Colonic mucosa (tissue), 4 donors: ENCODE measurements at regions not wholly inside any gene's neighbourhood (a gene's known extent, or its start where the extent isn't known, plus 50 kb on each side); places are given as distances from the start of the nearest gene placed in this dataset.

Source experiments
- DNase-seq: peaks from one replicate; pipeline ENCODE4 v3.0.0-alpha.2; 2020
- H3K27ac ChIP-seq: fragments of 200-600 bp; one replicate; pipeline ENCODE4 v1.8.0; 2021
- H3K27me3 ChIP-seq: fragments of 200-600 bp; one replicate; pipeline ENCODE4 v1.8.0; 2021
- H3K36me3 ChIP-seq: fragments of 200-600 bp; one replicate; pipeline ENCODE4 v1.8.0; 2021
- H3K4me1 ChIP-seq: fragments of 200-600 bp; one replicate; pipeline ENCODE4 v1.8.0; 2021; ENCODE audit warnings: mild to moderate bottlenecking
- H3K4me3 ChIP-seq: fragments of 200-600 bp; one replicate; pipeline ENCODE4 v1.8.0; 2021
- H3K9ac ChIP-seq, 2 donors: one replicate each; pipeline ENCODE4 v1.7.0; 2013; ENCODE audit warnings: control low read depth in 2 of 2, low read depth in 2 of 2, low read length in 2 of 2
- H3K9me3 ChIP-seq: fragments of 200-600 bp; one replicate; pipeline ENCODE4 v1.8.0; 2021
- intact Hi-C: fragments of 100-400 bp; cut with DNase I; formaldehyde crosslinking; loops from one replicate; pipeline ENCODE4 v1.14.1; 2022
- TF ChIP-seq, protein P1 (sequence below): fragments of 200-600 bp; IDR thresholded peaks from one replicate; pipeline ENCODE4 v1.8.0; 2022; ENCODE audit warnings: antibody characterized with exemption, mild to moderate bottlenecking
- donor health status: healthy.
- donor health status: DM: no; HTN: no; CAD: no.
- donor health status: DM: no; HTN: no; CAD: no.

DNA sequence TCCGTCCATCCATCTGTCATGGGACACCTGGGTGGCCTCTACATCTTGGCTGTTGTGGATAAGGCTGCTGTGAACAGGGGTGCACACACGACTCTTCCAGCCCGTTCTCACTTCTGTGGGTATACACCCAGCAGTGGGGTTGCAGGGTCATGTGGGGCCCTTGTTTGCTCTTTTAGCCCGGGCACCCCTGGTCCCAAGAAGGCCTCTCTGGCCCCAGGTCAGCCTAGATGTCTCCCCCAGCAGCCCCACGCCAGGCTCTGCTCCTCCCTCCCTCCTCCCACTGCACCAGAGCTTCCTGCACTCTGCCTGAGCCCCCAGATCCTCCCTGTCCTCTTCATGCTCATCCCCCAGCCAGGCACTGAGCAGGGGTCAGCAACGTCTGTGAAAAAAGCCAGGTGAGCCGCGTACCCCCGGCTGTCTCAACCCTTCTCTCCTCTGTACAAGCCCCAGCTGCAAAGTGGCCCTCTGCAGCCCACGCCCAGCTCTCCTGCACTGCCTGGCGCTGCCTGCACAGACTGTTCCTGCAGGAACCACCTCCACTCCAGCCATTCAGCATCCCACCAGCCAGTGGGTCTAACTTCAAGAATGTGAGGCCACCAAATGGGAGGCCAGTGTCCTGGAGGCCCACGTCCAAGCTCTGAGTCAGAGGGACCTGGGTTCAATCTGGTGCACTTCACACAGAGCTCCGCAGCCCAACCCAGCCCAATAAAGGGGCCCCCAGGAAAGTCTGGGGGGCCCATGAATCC is 1508.9 kb downstream of the BRD1 start:
- Histone ChIP-seq H3K4me3 (no peak overlapping the region), H3K27me3 (no peaks in the 10 kb centered on the region), H3K27ac (no peak overlapping the region), H3K9ac (no peak overlapping the region), H3K9me3 (no peaks in the 10 kb centered on the region), H3K36me3 (no peaks in the 10 kb centered on the region), H3K4me1 (no peaks in the 10 kb centered on the region)
- intact Hi-C loops = no loop called here
- TF ChIP-seq, protein P1, sequence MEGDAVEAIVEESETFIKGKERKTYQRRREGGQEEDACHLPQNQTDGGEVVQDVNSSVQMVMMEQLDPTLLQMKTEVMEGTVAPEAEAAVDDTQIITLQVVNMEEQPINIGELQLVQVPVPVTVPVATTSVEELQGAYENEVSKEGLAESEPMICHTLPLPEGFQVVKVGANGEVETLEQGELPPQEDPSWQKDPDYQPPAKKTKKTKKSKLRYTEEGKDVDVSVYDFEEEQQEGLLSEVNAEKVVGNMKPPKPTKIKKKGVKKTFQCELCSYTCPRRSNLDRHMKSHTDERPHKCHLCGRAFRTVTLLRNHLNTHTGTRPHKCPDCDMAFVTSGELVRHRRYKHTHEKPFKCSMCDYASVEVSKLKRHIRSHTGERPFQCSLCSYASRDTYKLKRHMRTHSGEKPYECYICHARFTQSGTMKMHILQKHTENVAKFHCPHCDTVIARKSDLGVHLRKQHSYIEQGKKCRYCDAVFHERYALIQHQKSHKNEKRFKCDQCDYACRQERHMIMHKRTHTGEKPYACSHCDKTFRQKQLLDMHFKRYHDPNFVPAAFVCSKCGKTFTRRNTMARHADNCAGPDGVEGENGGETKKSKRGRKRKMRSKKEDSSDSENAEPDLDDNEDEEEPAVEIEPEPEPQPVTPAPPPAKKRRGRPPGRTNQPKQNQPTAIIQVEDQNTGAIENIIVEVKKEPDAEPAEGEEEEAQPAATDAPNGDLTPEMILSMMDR = no peak
- no peak for DNase-seq

DNA sequence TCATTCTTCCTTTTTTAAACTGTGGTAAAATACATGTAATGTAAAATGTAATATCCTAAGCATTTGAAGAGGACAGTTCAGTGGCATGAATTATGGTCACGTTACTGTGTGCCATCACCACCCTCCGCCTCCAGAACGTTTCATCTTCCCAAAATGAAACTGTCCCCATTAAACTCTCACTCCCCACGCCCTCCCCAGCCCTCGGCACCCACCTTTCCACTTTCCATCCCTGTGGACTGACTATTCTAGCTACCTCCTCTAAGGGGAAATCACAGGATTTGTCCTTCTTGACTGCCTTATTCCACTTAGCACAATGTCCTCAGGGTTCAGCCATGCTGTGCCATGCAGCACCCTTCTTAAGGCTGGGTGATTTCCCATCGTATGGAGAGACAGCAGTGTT is 1509.5 kb downstream of the BRD1 start:
- H3K36me3 ChIP-seq = no peaks in the 10 kb centered on the region
- H3K27me3 ChIP-seq = no peaks in the 10 kb centered on the region
- H3K9ac ChIP-seq = no peak overlapping the region
- TF ChIP-seq, protein P1 = no peak
- intact Hi-C loops = no loop called here
- H3K4me3 ChIP-seq = no peak overlapping the region
- DNase-seq = no peak
- no peak overlapping the region for H3K27ac ChIP-seq
- H3K4me1 ChIP-seq = no peaks in the 10 kb centered on the region
- no peaks in the 10 kb centered on the region for H3K9me3 ChIP-seq

DNA sequence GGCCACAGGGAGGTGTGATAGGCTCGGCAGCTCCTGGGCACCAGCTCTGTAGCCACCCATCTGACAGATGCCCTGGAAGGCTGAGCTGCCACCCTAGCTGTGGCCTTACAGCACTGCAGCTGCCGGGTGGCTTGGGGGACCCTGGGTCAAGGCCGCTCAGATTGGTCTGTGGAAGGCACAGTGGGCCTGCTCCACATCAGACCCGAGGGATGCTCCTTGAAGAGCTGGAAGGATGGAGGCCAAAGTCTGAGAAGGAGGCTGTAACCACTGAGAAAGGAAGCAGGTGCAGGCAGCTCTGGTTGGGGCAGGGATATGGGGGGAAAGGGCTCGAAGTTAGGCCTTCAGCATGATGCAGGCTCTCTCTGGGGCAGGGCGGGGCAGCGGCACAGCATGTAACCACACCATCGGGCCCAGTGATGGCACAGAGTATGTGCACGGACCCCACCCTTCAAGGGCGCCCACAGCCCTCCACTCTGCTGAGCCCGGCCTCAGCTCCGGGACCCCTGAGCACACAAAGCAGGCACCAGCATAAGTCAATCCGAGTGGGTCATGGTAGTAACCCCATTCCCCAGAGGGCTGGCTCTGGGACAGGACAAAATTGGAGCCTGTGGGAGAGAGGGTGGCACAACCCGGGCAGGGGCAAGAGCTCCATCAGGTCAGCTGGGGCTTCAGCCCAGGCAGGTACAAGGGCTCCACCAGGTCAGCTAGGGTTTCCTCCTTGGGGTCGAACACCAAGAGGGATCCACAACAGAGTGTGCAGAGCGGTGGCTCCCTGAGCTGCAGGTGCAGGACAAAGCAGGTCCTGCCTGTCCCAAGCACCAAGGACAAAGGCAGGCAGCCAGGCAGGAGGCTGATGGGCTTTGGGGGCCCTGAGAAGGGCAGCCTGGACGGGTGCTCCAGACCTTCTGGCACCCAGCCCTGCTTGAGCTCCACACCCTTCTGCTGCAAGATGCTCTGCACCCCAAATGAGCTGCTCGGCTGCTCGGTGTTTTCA is 1511.1 kb downstream of the BRD1 start:
- TF ChIP-seq, protein P1 = no peak
- H3K9ac ChIP-seq = no peak overlapping the region
- no peak overlapping the region for H3K27ac ChIP-seq
- no peak overlapping the region for H3K4me3 ChIP-seq
- H3K27me3 ChIP-seq = no peaks in the 10 kb centered on the region
- no peak for DNase-seq
- intact Hi-C loops = no loop called here
- H3K9me3 ChIP-seq = no peaks in the 10 kb centered on the region
- H3K36me3 ChIP-seq = no peaks in the 10 kb centered on the region
- H3K4me1 ChIP-seq = no peaks in the 10 kb centered on the region

DNA sequence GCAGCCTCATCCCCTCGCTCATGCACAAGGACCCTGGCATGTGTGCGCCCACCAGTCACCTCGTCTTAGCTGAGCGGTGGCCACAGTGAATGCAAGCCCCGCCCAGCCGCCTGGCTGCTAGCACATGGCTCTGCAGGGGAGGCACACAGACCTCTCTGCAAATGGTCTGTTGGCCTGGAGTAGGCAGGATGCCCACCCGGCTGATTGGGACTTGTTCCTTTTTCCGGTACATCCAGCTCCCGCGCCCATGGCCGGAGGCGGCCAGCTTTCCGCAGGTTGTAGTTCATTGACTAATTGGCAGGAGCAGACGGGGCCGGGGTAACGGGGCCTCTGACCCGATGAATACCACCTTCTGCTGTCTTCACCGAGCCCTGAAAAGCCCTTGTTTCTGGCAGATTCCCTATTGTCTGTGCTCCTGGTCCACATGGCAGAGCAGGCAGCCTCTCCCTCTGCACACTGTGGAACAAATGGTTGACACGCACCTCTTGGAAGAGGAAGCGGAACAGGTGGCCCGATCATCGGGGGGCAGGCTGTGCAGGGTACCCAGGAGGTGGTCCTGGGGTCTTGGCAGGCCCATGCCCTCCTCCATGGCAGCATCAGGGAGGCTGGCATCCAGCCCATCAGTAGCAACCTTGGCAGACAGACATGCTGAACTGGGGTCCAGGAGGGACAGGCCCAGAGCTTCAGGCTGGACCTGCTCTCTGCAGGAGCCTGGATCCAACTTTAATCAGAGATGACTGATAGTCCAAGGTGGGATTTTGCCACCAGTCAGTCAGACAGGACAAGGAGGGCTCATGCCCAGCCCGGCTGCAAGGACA is 1512.0 kb downstream of the BRD1 start:
- Histone ChIP-seq H3K9me3 (no peaks in the 10 kb centered on the region), H3K9ac (no peak overlapping the region), H3K4me3 (no peak overlapping the region), H3K27me3 (no peaks in the 10 kb centered on the region), H3K36me3 (no peaks in the 10 kb centered on the region), H3K27ac (no peak overlapping the region), H3K4me1 (no peaks in the 10 kb centered on the region)
- TF ChIP-seq, protein P1 = no peak
- no peak for DNase-seq
- intact Hi-C loops = no loop called here

DNA sequence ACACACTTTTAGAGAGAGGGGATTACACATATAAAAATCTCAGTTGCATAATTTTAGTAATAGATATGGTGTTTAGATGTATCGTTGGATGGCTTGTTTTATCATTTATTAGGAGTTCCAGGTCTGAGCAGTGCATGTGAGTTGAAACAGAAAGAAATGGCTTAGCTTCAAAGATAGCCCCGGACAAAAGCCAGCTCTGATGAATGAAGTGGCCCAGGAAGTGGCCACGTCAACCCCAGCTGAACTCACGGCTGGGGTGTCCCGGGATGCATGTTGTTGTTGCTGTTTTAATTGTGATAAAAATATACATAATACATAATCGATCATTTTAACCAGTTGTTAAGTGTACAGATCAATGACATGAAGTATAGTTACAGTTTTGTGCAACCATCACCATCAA is 1513.6 kb downstream of the BRD1 start:
- Histone ChIP-seq H3K36me3 (no peaks in the 10 kb centered on the region), H3K27me3 (no peaks in the 10 kb centered on the region), H3K4me1 (no peaks in the 10 kb centered on the region), H3K9ac (no peak overlapping the region), H3K9me3 (no peaks in the 10 kb centered on the region), H3K4me3 (no peak overlapping the region), H3K27ac (no peak overlapping the region)
- no peak for DNase-seq
- TF ChIP-seq, protein P1 = no peak
- intact Hi-C loops = no loop called here
